AG09309 (cell line): ENCODE measurements at regions not wholly inside any gene's neighbourhood (a gene's known extent, or its start where the extent isn't known, plus 50 kb on each side); places are given as distances from the start of the nearest gene placed in this dataset.

Experiments
- DNase-seq: peaks from one replicate; pipeline ENCODE4 v3.0.0-alpha.2; 2010; ENCODE audit warnings: low read depth
- H3K4me3 ChIP-seq: 2 replicates; pipeline ENCODE4 v1.5.1; 2011; ENCODE audit warnings: mild to moderate bottlenecking, low read depth, low read length, moderate library complexity; ENCODE audit not compliant: control insufficient read depth
- TF ChIP-seq, protein P1 (sequence below): IDR thresholded peaks from 2 replicates; pipeline ENCODE4 v1.5.1; 2011; ENCODE audit warnings: mild to moderate bottlenecking, low read depth, low read length, inconsistent platforms; ENCODE audit not compliant: insufficient read depth, control insufficient read depth; ENCODE audit errors: missing control alignments

DNA sequence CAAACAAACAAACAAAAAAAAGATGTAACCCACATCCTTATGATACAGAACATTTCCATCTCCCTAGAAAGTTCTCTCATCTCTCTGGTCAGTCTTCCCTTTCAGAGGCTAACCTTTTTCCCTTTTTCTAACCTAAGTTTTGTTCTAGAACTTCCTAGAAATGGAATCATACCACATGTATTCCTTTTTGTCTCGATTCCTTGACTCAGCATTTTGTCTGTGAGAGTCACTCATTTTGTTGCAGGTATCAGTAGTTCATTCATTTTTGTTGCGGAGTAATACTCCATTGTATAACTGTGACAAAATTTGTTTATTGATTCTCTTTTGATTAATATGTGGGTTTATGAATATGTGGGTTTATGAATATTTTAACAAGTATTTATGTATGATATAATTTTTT is 400.0 kb upstream of the PDE4D start:
- DNase-seq, result no peak
- TF ChIP-seq, protein P1, sequence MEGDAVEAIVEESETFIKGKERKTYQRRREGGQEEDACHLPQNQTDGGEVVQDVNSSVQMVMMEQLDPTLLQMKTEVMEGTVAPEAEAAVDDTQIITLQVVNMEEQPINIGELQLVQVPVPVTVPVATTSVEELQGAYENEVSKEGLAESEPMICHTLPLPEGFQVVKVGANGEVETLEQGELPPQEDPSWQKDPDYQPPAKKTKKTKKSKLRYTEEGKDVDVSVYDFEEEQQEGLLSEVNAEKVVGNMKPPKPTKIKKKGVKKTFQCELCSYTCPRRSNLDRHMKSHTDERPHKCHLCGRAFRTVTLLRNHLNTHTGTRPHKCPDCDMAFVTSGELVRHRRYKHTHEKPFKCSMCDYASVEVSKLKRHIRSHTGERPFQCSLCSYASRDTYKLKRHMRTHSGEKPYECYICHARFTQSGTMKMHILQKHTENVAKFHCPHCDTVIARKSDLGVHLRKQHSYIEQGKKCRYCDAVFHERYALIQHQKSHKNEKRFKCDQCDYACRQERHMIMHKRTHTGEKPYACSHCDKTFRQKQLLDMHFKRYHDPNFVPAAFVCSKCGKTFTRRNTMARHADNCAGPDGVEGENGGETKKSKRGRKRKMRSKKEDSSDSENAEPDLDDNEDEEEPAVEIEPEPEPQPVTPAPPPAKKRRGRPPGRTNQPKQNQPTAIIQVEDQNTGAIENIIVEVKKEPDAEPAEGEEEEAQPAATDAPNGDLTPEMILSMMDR, result no peak
- H3K4me3 ChIP-seq, result no peak overlapping the region

DNA sequence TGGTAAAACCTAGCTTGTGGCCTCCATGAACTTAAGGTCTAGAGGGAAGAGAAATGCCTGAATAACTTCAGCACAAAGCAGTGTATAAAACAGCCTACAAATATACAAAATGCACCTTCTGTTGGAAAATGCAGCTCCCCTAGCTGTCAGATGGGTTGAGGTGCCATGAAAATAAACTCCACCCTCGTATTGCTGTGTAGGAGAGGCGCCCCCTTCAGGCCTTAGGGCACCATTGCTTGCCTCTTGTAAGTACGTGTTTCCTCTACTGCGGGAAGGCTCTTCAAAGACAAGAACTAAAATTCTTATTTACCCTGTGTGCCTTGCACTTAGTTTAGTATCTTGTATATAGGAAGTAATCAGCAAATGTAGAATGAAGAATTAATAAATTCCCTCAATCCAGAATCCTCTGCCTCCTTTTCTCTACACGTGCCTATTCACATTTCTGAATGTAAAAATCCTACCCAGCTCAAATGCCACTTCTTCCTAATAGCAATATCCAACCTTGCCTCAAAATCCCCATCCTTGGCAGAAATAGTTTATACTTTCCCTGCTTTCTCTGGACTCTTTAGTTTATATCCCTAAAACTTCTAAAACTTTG is 393.7 kb upstream of the PDE4D start:
- no peak overlapping the region for H3K4me3 ChIP-seq
- TF ChIP-seq, protein P1, result peak; percentile 65
- no peak for DNase-seq

DNA sequence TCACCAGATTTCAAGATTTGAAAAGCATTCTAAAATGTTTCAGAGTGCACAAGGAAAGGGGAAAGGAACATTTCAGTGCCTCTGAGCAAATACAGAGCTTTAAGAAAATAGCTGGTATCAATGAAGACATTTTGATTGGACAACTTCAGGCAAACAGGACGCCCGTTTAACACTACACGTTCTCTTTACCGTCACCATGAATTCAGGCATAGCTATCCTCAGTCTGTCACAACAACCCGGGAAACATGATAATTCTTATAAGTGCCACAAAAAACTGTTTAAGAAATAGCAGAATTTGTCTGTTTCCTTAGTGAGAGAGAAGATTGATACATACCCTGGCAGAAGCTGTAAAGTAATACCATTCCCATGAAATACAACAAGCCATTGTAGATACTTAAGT is 392.4 kb upstream of the PDE4D start:
- no peak overlapping the region for H3K4me3 ChIP-seq
- TF ChIP-seq, protein P1, result no peak
- no peak for DNase-seq

DNA sequence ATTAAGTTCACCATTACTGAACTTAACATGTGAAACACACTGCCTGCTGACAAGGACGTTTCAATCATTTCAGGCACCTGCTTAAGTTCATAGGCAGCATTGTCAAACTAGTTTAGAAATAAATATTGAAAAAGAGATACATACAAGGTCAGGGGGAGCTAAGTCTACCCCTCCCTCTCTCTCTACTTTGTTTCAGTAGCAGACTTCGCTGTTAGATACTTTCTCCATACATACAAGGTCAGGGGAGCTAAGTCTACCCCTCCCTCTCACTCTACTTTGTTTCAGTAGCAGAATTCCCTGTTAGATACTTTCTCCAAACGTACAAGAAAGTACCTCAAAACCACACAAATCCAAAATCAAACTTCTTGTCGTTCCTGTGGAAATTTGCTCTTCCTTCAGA is 387.4 kb upstream of the PDE4D start:
- TF ChIP-seq, protein P1, result no peak
- DNase-seq, result no peak
- H3K4me3 ChIP-seq, result no peak overlapping the region

DNA sequence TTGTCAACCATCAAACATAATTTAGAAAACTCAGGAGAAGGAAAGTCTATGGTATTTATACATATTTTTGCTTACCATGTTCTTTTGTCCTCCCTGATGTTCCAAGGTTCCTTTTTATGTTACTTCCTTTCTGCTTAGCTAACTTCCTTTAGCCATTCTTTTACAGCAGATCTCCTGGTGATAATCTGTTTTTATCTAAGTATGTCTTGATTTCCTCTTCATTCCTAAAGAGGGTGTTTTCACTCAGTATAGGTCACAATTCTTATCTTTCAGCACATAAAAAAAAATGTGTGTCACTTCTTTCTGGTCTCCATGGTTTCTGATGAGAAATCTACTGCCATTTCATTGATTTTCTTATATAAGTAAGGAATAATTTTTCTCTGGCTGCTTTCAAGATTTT is 384.4 kb upstream of the PDE4D start:
- TF ChIP-seq, protein P1, result no peak
- no peak for DNase-seq
- no peak overlapping the region for H3K4me3 ChIP-seq

DNA sequence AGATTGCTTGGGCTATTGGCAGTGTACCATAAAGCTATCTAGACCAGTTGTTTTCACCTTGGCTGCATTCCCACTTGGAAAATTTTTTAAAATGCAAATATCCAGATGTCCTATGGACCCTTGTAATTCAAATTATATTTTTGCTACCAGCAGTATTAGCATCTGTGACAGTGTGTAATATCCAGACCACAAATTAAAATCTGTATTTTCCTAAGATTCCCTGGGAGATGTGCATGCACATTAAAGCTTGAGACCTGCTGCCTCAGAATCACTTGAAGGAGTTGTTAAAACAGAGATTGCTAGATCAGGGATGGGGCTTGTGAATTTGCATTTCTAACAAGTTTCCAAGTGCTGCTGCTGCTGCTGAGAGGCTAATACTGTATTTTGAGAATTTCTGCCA is 381.2 kb upstream of the PDE4D start:
- TF ChIP-seq, protein P1, result no peak
- DNase-seq, result no peak
- no peak overlapping the region for H3K4me3 ChIP-seq

DNA sequence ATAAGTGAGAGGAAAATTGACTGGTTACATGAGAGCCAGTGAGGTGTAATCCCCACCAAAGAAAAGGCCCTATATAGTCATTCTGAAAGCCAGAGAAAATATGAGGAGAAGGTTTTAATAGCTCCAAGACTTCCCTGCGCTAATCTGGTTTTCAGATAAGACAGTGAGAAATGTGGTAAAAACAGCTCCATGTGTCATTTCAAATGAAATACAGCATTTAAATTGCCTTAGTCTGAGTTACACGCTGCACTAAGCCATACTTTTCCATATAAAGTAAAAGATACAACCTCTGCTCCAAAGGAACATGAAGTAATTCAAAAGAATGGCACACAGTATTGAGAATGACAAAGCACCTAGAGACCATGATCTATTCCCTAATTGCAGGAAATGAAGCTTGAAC is 378.0 kb upstream of the PDE4D start:
- TF ChIP-seq, protein P1, result no peak
- DNase-seq, result no peak
- H3K4me3 ChIP-seq, result no peak overlapping the region
